Activated CD4-positive, alpha-beta T cell treated with anti-CD3 and anti-CD28 coated beads for 36 hours (primary cell): ENCODE measurements at regions not wholly inside any gene's neighbourhood (a gene's known extent, or its start where the extent isn't known, plus 50 kb on each side); places are given as distances from the start of the nearest gene placed in this dataset.

ENCODE experiments used
- ATAC-seq: fragments of 200-7000 bp; cut with Tn5 transposase; one replicate; pipeline ENCODE4 v1.10.0; 2021; ENCODE audit warnings: mild to moderate bottlenecking, moderate library complexity
- CTCF ChIA-PET: fragments of 350-600 bp; sonication (Branson Sonifier 250); formaldehyde crosslinking; loops from one replicate; lab custom pipeline; 2021; ENCODE audit warnings: antibody characterized with exemption; lab: Charles Lee
- POLR2A ChIA-PET: fragments of 350-600 bp; sonication (Branson Sonifier 250); formaldehyde crosslinking; loops from one replicate; lab custom pipeline; 2021; ENCODE audit warnings: antibody characterized with exemption, inconsistent platforms; lab: Charles Lee
- DNase-seq: peaks from one replicate; pipeline ENCODE4 v3.0.0-alpha.2; 2020
- H3K27ac Mint-ChIP-seq: one replicate; pipeline ENCODE4 v1.8.0; 2021; ENCODE audit warnings: mixed read lengths
- H3K27me3 Mint-ChIP-seq: one replicate; pipeline ENCODE4 v1.8.0; 2021; ENCODE audit warnings: mixed read lengths
- H3K36me3 Mint-ChIP-seq: one replicate; pipeline ENCODE4 v1.8.0; 2021; ENCODE audit warnings: low read depth, mixed read lengths
- H3K4me1 Mint-ChIP-seq: one replicate; pipeline ENCODE4 v1.8.0; 2021; ENCODE audit warnings: mixed read lengths
- H3K4me3 Mint-ChIP-seq: one replicate; pipeline ENCODE4 v1.8.0; 2021; ENCODE audit warnings: mild to moderate bottlenecking, moderate library complexity, mixed read lengths
- H3K9me3 Mint-ChIP-seq: one replicate; pipeline ENCODE4 v1.8.0; 2021; ENCODE audit warnings: low read depth, mixed read lengths
- intact Hi-C, 2 experiments: fragments of 100-400 bp; cut with DNase I in 1 of 2; cut with micrococcal nuclease in 1 of 2; formaldehyde crosslinking; loops; one replicate each; pipeline versions ENCODE4 v1.14.2 to v1.15.1; 2022 to 2024; cut with DNase I, micrococcal nuclease

- intact Hi-C loops = no loop called here
- Mint-ChIP-seq H3K4me1 (peaks cover 19% of the 10 kb centered on the region), H3K27me3 (no peaks in the 10 kb centered on the region), H3K27ac (no peak overlapping the region), H3K4me3 (no peak overlapping the region), H3K9me3 (no peaks in the 10 kb centered on the region), H3K36me3 (no peaks in the 10 kb centered on the region)
- ChIA-PET CTCF (no interaction called here), POLR2A (no interaction called here)
- no peak for DNase-seq
- ATAC-seq = no peak
Observed at GRCh38 chr3:31290046-31290445, 242.7 kb upstream of the STT3B start.

DNA sequence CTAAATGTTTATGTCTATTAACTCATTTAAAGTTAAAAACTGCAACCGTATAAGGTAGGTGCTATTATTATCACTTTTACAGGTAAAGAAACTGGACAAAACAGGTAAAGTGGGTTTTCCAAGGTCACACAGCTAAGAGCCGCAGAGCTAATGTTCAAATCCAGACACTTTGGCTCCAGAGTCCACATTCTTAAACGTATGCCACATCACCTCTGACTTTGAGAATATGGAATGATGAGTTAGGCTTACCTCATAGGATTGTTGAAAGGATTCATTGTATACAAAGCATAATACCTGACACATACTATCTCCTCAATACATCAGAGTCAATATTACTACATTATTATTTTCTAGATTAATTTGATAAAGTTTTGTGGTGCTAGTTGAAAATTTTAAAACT, 240.9 kb upstream of the STT3B start:
- no peak overlapping the region for H3K4me3 Mint-ChIP-seq
- H3K36me3 Mint-ChIP-seq = no peaks in the 10 kb centered on the region
- H3K4me1 Mint-ChIP-seq = peaks cover 19% of the 10 kb centered on the region
- DNase-seq (no peak), ATAC-seq (no peak)
- no peak overlapping the region for H3K27ac Mint-ChIP-seq
- ChIA-PET CTCF (interaction anchor here (1.8 kb wide), 1 partner anchor 15 kb away, joined by 3 read pairs; no protein-coding TSS in a partner anchor), POLR2A (interaction anchor here (0.6 kb wide), 1 partner anchor 74 kb away, joined by 3 read pairs; no protein-coding TSS in a partner anchor)
- intact Hi-C loops = no loop called here
- no peaks in the 10 kb centered on the region for H3K9me3 Mint-ChIP-seq
- no peaks in the 10 kb centered on the region for H3K27me3 Mint-ChIP-seq

DNA sequence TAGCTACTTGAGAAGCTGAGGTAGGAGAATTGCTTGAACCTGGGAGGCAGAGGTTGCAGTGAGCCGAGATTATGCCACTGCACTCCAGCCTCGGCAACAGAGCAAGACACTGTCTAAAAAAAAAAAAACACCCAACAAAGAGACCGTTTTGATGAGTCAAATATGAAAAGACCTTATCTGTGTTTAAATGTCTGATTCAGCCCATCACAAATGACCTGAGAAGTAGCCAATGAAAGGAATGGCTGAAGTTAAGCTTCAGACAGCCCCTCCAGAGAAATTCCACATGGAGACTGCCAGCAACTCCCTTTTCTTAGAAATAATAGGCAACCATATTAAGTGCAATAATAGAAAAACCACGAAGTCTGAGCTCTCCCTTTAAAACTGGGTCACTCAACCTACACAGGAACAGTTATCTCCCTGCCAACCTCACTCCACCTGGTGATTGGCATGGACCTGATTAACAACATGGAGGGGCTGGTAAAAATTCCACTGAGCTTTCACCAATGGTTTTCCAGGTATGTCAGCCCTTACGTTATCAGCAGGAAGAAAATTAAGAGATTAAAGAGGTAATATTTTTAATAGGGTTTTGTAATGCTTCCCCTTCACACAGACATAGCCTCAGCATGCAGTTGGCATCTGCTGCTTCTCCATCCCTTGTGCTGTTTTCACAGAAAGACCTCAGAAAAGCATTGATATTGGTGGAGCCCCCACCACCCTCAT, 238.1 kb upstream of the STT3B start:
- DNase-seq (no peak), ATAC-seq (no peak)
- H3K27ac Mint-ChIP-seq = no peak overlapping the region
- peaks cover 3% of the 10 kb centered on the region for H3K4me1 Mint-ChIP-seq
- ChIA-PET CTCF (interaction anchor here (0.6 to 1.7 kb wide), 2 partner anchors 8 to 393 kb away, joined by 3 to 4 read pairs; no protein-coding TSS in a partner anchor), POLR2A (no interaction called here)
- no peak overlapping the region for H3K4me3 Mint-ChIP-seq
- H3K9me3 Mint-ChIP-seq = peaks cover 11% of the 10 kb centered on the region
- no peaks in the 10 kb centered on the region for H3K27me3 Mint-ChIP-seq
- H3K36me3 Mint-ChIP-seq = no peaks in the 10 kb centered on the region
- intact Hi-C loops = no loop called here

- H3K27ac Mint-ChIP-seq = no peak overlapping the region
- ChIA-PET POLR2A (no interaction called here), CTCF (no interaction called here)
- ATAC-seq = no peak
- DNase-seq = no peak
- no peaks in the 10 kb centered on the region for H3K27me3 Mint-ChIP-seq
- intact Hi-C loops = no loop called here
- H3K4me1 Mint-ChIP-seq = no peaks in the 10 kb centered on the region
- H3K4me3 Mint-ChIP-seq = no peak overlapping the region
- no peaks in the 10 kb centered on the region for H3K36me3 Mint-ChIP-seq
- H3K9me3 Mint-ChIP-seq = peaks cover 14% of the 10 kb centered on the region
Observed at GRCh38 chr3:31295150-31295765, 237.5 kb upstream of the STT3B start.

GRCh38 chr3:31297726-31298298, 234.9 kb upstream of the STT3B start:
- Mint-ChIP-seq H3K4me3 (no peak overlapping the region), H3K27ac (no peak overlapping the region), H3K9me3 (peaks cover 14% of the 10 kb centered on the region), H3K4me1 (no peaks in the 10 kb centered on the region), H3K27me3 (no peaks in the 10 kb centered on the region), H3K36me3 (no peaks in the 10 kb centered on the region)
- ATAC-seq (no peak), DNase-seq (no peak)
- intact Hi-C loops = no loop called here
- CTCF ChIA-PET = no interaction called here
- POLR2A ChIA-PET = no interaction called here

- H3K4me3 Mint-ChIP-seq = no peak overlapping the region
- H3K36me3 Mint-ChIP-seq = no peaks in the 10 kb centered on the region
- no peak for DNase-seq
- H3K27ac Mint-ChIP-seq = no peak overlapping the region
- no peak for ATAC-seq
- ChIA-PET POLR2A (no interaction called here), CTCF (interaction anchor here (1.1 kb wide), 1 partner anchor 16 kb away, joined by 3 read pairs; no protein-coding TSS in a partner anchor)
- H3K9me3 Mint-ChIP-seq = peaks cover 14% of the 10 kb centered on the region
- intact Hi-C loops = no loop called here
- H3K27me3 Mint-ChIP-seq = no peaks in the 10 kb centered on the region
- no peaks in the 10 kb centered on the region for H3K4me1 Mint-ChIP-seq
Observed at GRCh38 chr3:31300456-31301443, 232.0 kb upstream of the STT3B start.

GRCh38 chr3:31302343-31302742, 230.4 kb upstream of the STT3B start:
- no peak overlapping the region for H3K27ac Mint-ChIP-seq
- peaks cover 14% of the 10 kb centered on the region for H3K9me3 Mint-ChIP-seq
- no peaks in the 10 kb centered on the region for H3K36me3 Mint-ChIP-seq
- intact Hi-C loops = no loop called here
- H3K4me3 Mint-ChIP-seq = no peak overlapping the region
- no peaks in the 10 kb centered on the region for H3K4me1 Mint-ChIP-seq
- DNase-seq (no peak), ATAC-seq (no peak)
- ChIA-PET CTCF (interaction anchor here (0.5 to 1.3 kb wide), 4 partner anchors 9 to 633 kb away, joined by 3 to 4 read pairs (median 4); no protein-coding TSS in a partner anchor), POLR2A (no interaction called here)
- H3K27me3 Mint-ChIP-seq = no peaks in the 10 kb centered on the region

DNA sequence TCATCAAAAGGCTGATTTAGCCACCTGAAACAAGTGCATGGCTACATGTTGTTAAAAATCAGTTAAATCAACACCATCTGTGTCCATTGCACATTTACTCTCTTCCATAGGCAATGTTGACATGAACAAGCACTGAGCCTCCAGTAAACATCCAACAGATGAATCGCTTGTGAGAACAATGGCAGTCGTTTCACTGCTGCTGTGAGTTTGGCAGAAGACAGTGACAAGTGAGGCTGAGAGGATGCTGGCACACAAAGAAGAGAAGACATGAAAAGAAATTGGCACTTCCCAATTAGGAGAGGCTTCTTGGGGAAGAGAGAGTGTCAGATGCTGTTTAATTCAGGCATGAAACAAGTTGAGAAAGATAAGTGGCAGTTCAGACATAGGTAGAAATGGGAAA, 227.4 kb upstream of the STT3B start:
- intact Hi-C loops = no loop called here
- H3K27me3 Mint-ChIP-seq = no peaks in the 10 kb centered on the region
- no peak overlapping the region for H3K27ac Mint-ChIP-seq
- no peak for DNase-seq
- no peak for ATAC-seq
- CTCF ChIA-PET = no interaction called here
- H3K4me3 Mint-ChIP-seq = no peak overlapping the region
- no peaks in the 10 kb centered on the region for H3K36me3 Mint-ChIP-seq
- POLR2A ChIA-PET = no interaction called here
- peaks cover 4% of the 10 kb centered on the region for H3K4me1 Mint-ChIP-seq
- H3K9me3 Mint-ChIP-seq = no peaks in the 10 kb centered on the region

DNA sequence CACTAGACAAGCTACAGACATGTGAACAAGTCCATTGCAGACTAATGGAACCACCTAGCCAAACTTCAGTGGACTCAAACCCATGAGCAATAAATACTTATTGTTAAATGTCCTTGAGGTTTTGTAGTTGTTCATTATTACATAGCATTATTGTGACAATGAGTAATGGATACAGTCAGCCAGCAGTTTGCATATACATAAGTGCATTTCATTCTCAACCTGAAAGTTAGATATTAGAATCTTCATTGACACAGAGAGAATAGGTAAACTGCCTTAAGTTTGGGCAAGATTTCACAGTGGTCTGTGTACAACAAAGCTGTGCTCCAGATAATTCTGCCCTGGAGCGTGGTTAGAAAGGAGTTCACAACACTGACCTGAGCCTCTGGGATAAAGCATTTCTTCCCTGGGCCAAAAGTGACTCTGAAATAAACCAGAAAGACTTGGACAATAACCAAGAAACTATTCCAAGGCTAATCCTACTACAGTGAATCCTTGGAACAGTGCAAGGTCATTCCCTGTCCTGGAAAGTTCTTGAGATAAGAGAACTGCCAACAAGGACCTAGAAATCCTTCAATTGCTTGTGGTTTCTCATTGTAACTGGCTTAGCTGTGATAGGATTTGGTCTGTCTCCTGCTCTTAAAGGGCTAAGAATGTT, 225.5 kb upstream of the STT3B start:
- DNase-seq (no peak), ATAC-seq (no peak)
- Mint-ChIP-seq H3K27me3 (no peaks in the 10 kb centered on the region), H3K9me3 (no peaks in the 10 kb centered on the region), H3K27ac (no peak overlapping the region), H3K4me3 (no peak overlapping the region), H3K36me3 (no peaks in the 10 kb centered on the region), H3K4me1 (peaks cover 4% of the 10 kb centered on the region)
- intact Hi-C loops = no loop called here
- POLR2A ChIA-PET = no interaction called here
- CTCF ChIA-PET = interaction anchor here (0.6 to 1.1 kb wide), 4 partner anchors 16 to 338 kb away, joined by 3 to 4 read pairs (median 3); no protein-coding TSS in a partner anchor

GRCh38 chr3:31311559-31311958, 221.2 kb upstream of the STT3B start:
- intact Hi-C loops = no loop called here
- Mint-ChIP-seq H3K9me3 (peaks cover 1% of the 10 kb centered on the region), H3K27me3 (no peaks in the 10 kb centered on the region), H3K4me1 (peaks cover 7% of the 10 kb centered on the region), H3K4me3 (no peak overlapping the region), H3K36me3 (peaks cover 3% of the 10 kb centered on the region), H3K27ac (no peak overlapping the region)
- no peak for DNase-seq
- POLR2A ChIA-PET = no interaction called here
- ATAC-seq = no peak
- CTCF ChIA-PET = no interaction called here

- H3K27ac Mint-ChIP-seq = no peak overlapping the region
- peaks cover 3% of the 10 kb centered on the region for H3K9me3 Mint-ChIP-seq
- DNase-seq (no peak), ATAC-seq (no peak)
- H3K27me3 Mint-ChIP-seq = no peaks in the 10 kb centered on the region
- ChIA-PET CTCF (no interaction called here), POLR2A (no interaction called here)
- no peak overlapping the region for H3K4me3 Mint-ChIP-seq
- peaks cover 7% of the 10 kb centered on the region for H3K4me1 Mint-ChIP-seq
- intact Hi-C loops = no loop called here
- peaks cover 6% of the 10 kb centered on the region for H3K36me3 Mint-ChIP-seq
Observed at GRCh38 chr3:31312400-31312799, 220.3 kb upstream of the STT3B start.
